Tibial artery (tissue), 4 donors: ENCODE measurements at regions not wholly inside any gene's neighbourhood (a gene's known extent, or its start where the extent isn't known, plus 50 kb on each side); places are given as distances from the start of the nearest gene placed in this dataset.

ENCODE experiments used
- DNase-seq, 2 donors: peaks; one replicate each; pipeline ENCODE4 v3.0.0-alpha.2; 2019
- H3K27ac ChIP-seq, 2 donors: fragments of 200-600 bp; sonication (generic) in 1 of 2; 1 replicate in 1 of 2; 2 replicates in 1 of 2; pipeline ENCODE4 v1.5.1; 2018 to 2019; ENCODE audit warnings: mild to moderate bottlenecking in 1 of 2
- H3K27me3 ChIP-seq, 2 donors: fragments of 200-600 bp; sonication (generic) in 1 of 2; one replicate each; pipeline versions ENCODE4 v1.5.1 to v1.6.0; 2016 to 2019
- H3K36me3 ChIP-seq, 3 donors: fragments of 200-600 bp; sonication (generic) in 2 of 3; one replicate each; pipeline ENCODE4 v1.5.1; 2016 to 2019; ENCODE audit warnings: mild to moderate bottlenecking in 2 of 3
- H3K4me1 ChIP-seq, 4 donors: fragments of 200-600 bp; sonication (generic) in 2 of 4; 1 replicate in 3 of 4; 2 replicates in 1 of 4; pipeline ENCODE4 v1.5.1; 2016 to 2019
- H3K4me3 ChIP-seq, 2 donors: fragments of 200-600 bp; sonication (generic) in 1 of 2; 1 replicate in 1 of 2; 2 replicates in 1 of 2; pipeline ENCODE4 v1.5.1; 2018 to 2019; ENCODE audit warnings: mild to moderate bottlenecking in 2 of 2
- H3K9me3 ChIP-seq, 3 donors: fragments of 200-600 bp; sonication (generic) in 1 of 3; one replicate each; pipeline ENCODE4 v1.5.1; 2016 to 2019
- CTCF ChIP-seq, 2 experiments: fragments of 200-600 bp in 1 of 2; fragments of 450-650 bp in 1 of 2; IDR thresholded peaks; one replicate each; pipeline ENCODE4 v1.5.1; 2017 to 2019; ENCODE audit warnings: antibody characterized with exemption in 2 of 2, mild to moderate bottlenecking in 1 of 2, moderate library complexity in 1 of 2
- intact Hi-C: fragments of 100-400 bp; cut with DNase I; formaldehyde crosslinking; loops from one replicate; pipeline ENCODE4 v1.15.0; 2023; ENCODE audit warnings: low total_unique reads

DNA sequence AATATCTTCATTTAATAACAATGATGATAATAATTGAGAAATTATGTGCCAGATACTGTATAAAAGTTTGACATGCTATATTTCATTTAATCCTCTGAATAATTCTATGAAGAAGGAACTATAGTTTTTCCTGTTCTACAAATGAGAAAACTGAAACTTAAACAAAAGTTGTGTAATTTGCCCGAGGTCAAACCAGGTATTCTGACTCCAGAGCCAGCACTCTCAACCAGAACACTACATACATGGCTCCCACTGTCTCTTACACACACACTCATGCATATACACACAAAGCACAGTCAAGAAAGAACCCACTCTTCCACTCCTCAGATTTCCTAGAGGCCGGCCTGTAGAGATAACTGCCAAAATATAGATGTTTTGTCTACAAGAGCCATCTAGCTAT is 374.0 kb upstream of the EMCN start:
- no peak for DNase-seq
- Histone ChIP-seq H3K4me1 (no peaks in the 10 kb centered on the region), H3K4me3 (no peak overlapping the region), H3K36me3 (no peaks in the 10 kb centered on the region), H3K27ac (no peak overlapping the region), H3K27me3 (no peaks in the 10 kb centered on the region), H3K9me3 (peaks cover 0 to 4% (median 0%) of the 10 kb centered on the region in 3 donors)
- intact Hi-C loops = no loop called here
- TF ChIP-seq CTCF (IDR thresholded peaks at IDR 0.05) = no peak

DNA sequence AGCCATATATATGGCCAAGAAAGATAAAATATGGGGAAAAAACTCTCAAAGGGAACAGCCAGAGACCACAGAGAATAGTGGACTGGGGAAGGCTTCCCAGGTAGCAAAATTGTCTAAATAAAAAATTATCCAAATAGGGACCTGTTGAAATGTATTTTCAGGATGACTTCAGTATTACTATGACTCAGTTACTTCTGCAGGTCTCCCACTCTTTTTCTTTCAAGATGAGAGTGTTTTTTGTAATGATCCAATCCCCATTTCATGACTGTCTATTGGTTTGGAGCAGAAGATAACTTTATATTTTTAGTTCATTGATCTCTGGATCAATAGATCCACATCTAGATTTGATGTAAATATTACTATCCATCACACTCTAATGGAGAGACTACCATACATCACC is 372.1 kb upstream of the EMCN start:
- Histone ChIP-seq H3K4me1 (no peaks in the 10 kb centered on the region), H3K27ac (no peak overlapping the region), H3K27me3 (no peaks in the 10 kb centered on the region), H3K36me3 (no peaks in the 10 kb centered on the region), H3K4me3 (no peak overlapping the region), H3K9me3 (peaks cover 0 to 4% (median 0%) of the 10 kb centered on the region in 3 donors)
- no peak for DNase-seq
- TF ChIP-seq CTCF (IDR thresholded peaks at IDR 0.05) = no peak
- intact Hi-C loops = no loop called here

GRCh38 chr4:100889401-100889800 is 371.6 kb upstream of the EMCN start:
- no peaks in the 10 kb centered on the region for H3K4me1 ChIP-seq
- no peak overlapping the region for H3K4me3 ChIP-seq
- no peaks in the 10 kb centered on the region for H3K27me3 ChIP-seq
- H3K9me3 ChIP-seq = peaks cover 0 to 4% (median 0%) of the 10 kb centered on the region in 3 donors
- intact Hi-C loops = no loop called here
- DNase-seq = no peak
- no peak overlapping the region for H3K27ac ChIP-seq
- TF ChIP-seq CTCF (IDR thresholded peaks at IDR 0.05) = no peak
- H3K36me3 ChIP-seq = no peaks in the 10 kb centered on the region

GRCh38 chr4:100882661-100883060 is 364.8 kb upstream of the EMCN start:
- intact Hi-C loops = no loop called here

DNA sequence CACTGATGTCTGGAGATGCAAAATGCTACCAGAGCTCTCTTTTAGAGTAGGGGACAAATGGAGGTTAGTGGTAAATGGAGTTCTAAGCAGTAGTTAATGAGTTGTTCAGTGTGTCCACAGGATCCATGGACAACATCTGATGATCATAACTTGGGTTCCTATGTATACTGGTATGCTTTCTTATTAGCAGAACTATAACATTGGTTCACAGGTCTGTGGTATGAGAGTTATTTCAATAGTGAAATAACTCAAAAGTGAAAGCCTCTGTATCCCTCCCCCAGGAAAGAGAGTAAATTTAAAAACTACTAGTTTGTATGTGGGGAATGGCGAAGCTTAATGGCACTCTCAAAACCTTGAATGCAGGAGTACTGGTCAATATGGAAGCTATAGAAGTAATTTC is 363.5 kb upstream of the EMCN start:
- Histone ChIP-seq H3K9me3 (no peaks in the 10 kb centered on the region), H3K27me3 (no peaks in the 10 kb centered on the region), H3K4me3 (no peak overlapping the region), H3K27ac (no peak overlapping the region), H3K4me1 (no peaks in the 10 kb centered on the region), H3K36me3 (no peaks in the 10 kb centered on the region)
- DNase-seq = no peak
- intact Hi-C loops = no loop called here
- no peak for TF ChIP-seq CTCF (IDR thresholded peaks at IDR 0.05)

More at GRCh38 chr4:100882661-100883060, 364.8 kb upstream of the EMCN start:
- no peak overlapping the region for H3K4me3 ChIP-seq
- H3K9me3 ChIP-seq = no peaks in the 10 kb centered on the region
- H3K4me1 ChIP-seq = no peaks in the 10 kb centered on the region
- TF ChIP-seq CTCF (IDR thresholded peaks at IDR 0.05) = no peak
- H3K27ac ChIP-seq = no peak overlapping the region
- DNase-seq = no peak
- no peaks in the 10 kb centered on the region for H3K27me3 ChIP-seq
- no peaks in the 10 kb centered on the region for H3K36me3 ChIP-seq

- H3K9me3 ChIP-seq = no peaks in the 10 kb centered on the region
- DNase-seq = no peak
- H3K4me1 ChIP-seq = no peaks in the 10 kb centered on the region
- intact Hi-C loops = no loop called here
- no peaks in the 10 kb centered on the region for H3K27me3 ChIP-seq
- H3K4me3 ChIP-seq = no peak overlapping the region
- H3K27ac ChIP-seq = no peak overlapping the region
- H3K36me3 ChIP-seq = no peaks in the 10 kb centered on the region
- TF ChIP-seq CTCF (IDR thresholded peaks at IDR 0.05) = no peak
Measured at GRCh38 chr4:100880011-100880410, 362.2 kb upstream of the EMCN start.
